ENCODE measurements at regions not wholly inside any gene's neighbourhood (a gene's known extent, or its start where the extent isn't known, plus 50 kb on each side); places are given as distances from the start of the nearest gene placed in this dataset.

- Histone ChIP-seq H3K9me2 (ENCODE audit: insufficient read depth) (no peaks in the 10 kb centered on the region), H3K79me2 (ENCODE audit: insufficient read depth, low read length) (no peaks in the 10 kb centered on the region), H3K9ac (ENCODE audit: low read length) (no peak overlapping the region), H3K4me2 (ENCODE audit: low read length) (no peak overlapping the region), H3K27ac (ENCODE audit: low read depth, low read length) (no peak overlapping the region), H3K4me1 (ENCODE audit: control insufficient read depth in 1 of 2, insufficient read depth in 2 of 2, low read length in 2 of 2) (peaks cover 0 to 11% of the 10 kb centered on the region in 2 experiments; a peak in 3 of 4 replicates), H4K20me1 (ENCODE audit: insufficient read depth) (no peaks in the 10 kb centered on the region), H3K9me3 (ENCODE audit: control insufficient read depth in 1 of 2, insufficient read depth in 1 of 2, low read depth in 1 of 2, low read length in 2 of 2) (no peaks in the 10 kb centered on the region), H3K36me3 (ENCODE audit: control insufficient read depth in 1 of 2, insufficient read depth in 2 of 2, low read length in 2 of 2) (no peaks in the 10 kb centered on the region), H3K27me3 (ENCODE audit: insufficient read depth, low read length) (no peaks in the 10 kb centered on the region), H3K4me3 (replicated peaks in 1 of 2; ENCODE audit: low read depth in 1 of 2, low read length in 2 of 2) (no peak overlapping the region), H2AFZ (ENCODE audit: low read depth, low read length, poor library complexity, severe bottlenecking) (no peak overlapping the region)
- ChIA-PET RAD21 (ENCODE audit: low non-redundant PET in 1 of 2, low total read pairs in 2 of 2, uncharacterized antibody in 2 of 2, unreplicated experiment in 2 of 2) (no interaction called here), CTCF (no interaction called here), POLR2A (no interaction called here)
- no TSS peak for BruUV-seq (replicated peaks)
- ATAC-seq (no peak), DNase-seq (ENCODE audit: low read depth, low spot score) (no peak)
- TF ChIP-seq POLR2A (IDR thresholded peaks at IDR 0.05; ENCODE audit: borderline replicate concordance, extremely low read depth, insufficient read depth, insufficient read length) (no peak), ELF1 (IDR thresholded peaks at IDR 0.05; ENCODE audit: borderline replicate concordance, low read depth) (no peak), ZFX (IDR thresholded peaks at IDR 0.05) (no peak), ZBTB33 (IDR thresholded peaks at IDR 0.05; ENCODE audit: extremely low read depth, insufficient replicate concordance, low read length) (no peak), MAX (IDR thresholded peaks at IDR 0.05) (no peak)
- intact Hi-C loops (cut with micrococcal nuclease), result loop anchor here (5.0 kb wide), 1 partner anchor 111 kb away; no protein-coding TSS in a partner anchor
Measured at GRCh38 chr20:40966516-40967185, 62.0 kb upstream of the TOP1 start.

- H3K9ac ChIP-seq (ENCODE audit: low read length), result no peak overlapping the region
- no peak overlapping the region for H3K27ac ChIP-seq (ENCODE audit: low read depth, low read length)
- no peak for ATAC-seq
- no peak for TF ChIP-seq TCF7L2 (IDR thresholded peaks at IDR 0.05; ENCODE audit: borderline replicate concordance, extremely low read depth, insufficient read depth, insufficient read length)
- TF ChIP-seq ZFX (IDR thresholded peaks at IDR 0.05), result no peak
- TF ChIP-seq CTCF (IDR thresholded peaks at IDR 0.05 in 2 of 3, conservative IDR thresholded peaks at IDR 0.05 in 1 of 3; ENCODE audit: borderline replicate concordance in 1 of 3, insufficient read depth in 1 of 3, low read depth in 2 of 3, low read length in 2 of 3), result no peak
- TF ChIP-seq POLR2AphosphoS5 (IDR thresholded peaks at IDR 0.05; ENCODE audit: low read depth, low read length), result no peak
- TF ChIP-seq ATF3 (IDR thresholded peaks at IDR 0.05), result no peak
- no peaks in the 10 kb centered on the region for H3K9me3 ChIP-seq (ENCODE audit: control insufficient read depth in 1 of 2, insufficient read depth in 1 of 2, low read depth in 1 of 2, low read length in 2 of 2)
- RAD21 ChIA-PET (ENCODE audit: low non-redundant PET in 1 of 2, low total read pairs in 2 of 2, uncharacterized antibody in 2 of 2, unreplicated experiment in 2 of 2), result interaction anchor here in 1 of 2 experiments (0.7 kb wide), 1 partner anchor 377 kb away, joined by 4 read pairs; no protein-coding TSS in a partner anchor
- no peak overlapping the region for H2AFZ ChIP-seq (ENCODE audit: low read depth, low read length, poor library complexity, severe bottlenecking)
- intact Hi-C loops (cut with micrococcal nuclease), result loop anchor here (1.0 to 5.0 kb wide), 4 partner anchors 110 to 373 kb away; partner anchors contain the start of gene LPIN3
- H3K4me1 ChIP-seq (ENCODE audit: control insufficient read depth in 1 of 2, insufficient read depth in 2 of 2, low read length in 2 of 2), result peaks cover 0 to 5% of the 10 kb centered on the region in 2 experiments; a peak in 3 of 4 replicates
- POLR2A ChIA-PET, result no interaction called here
- CTCF ChIA-PET, result interaction anchor here (0.9 to 1.9 kb wide), 5 partner anchors 23 to 373 kb away, joined by 3 to 8 read pairs (median 5); partner anchors contain the start of gene LPIN3
- H3K4me3 ChIP-seq (replicated peaks in 1 of 2; ENCODE audit: low read depth in 1 of 2, low read length in 2 of 2), result no peak overlapping the region
- no peaks in the 10 kb centered on the region for H3K36me3 ChIP-seq (ENCODE audit: control insufficient read depth in 1 of 2, insufficient read depth in 2 of 2, low read length in 2 of 2)
- no peaks in the 10 kb centered on the region for H3K9me2 ChIP-seq (ENCODE audit: insufficient read depth)
- H3K27me3 ChIP-seq (ENCODE audit: insufficient read depth, low read length), result no peaks in the 10 kb centered on the region
- no peak overlapping the region for H3K4me2 ChIP-seq (ENCODE audit: low read length)
- BruUV-seq (replicated peaks), result no TSS peak
- no peaks in the 10 kb centered on the region for H4K20me1 ChIP-seq (ENCODE audit: insufficient read depth)
- no peak for DNase-seq (ENCODE audit: low read depth, low spot score)
- H3K79me2 ChIP-seq (ENCODE audit: insufficient read depth, low read length), result no peaks in the 10 kb centered on the region
Measured at GRCh38 chr20:40967700-40968099, 60.9 kb upstream of the TOP1 start.
